SU-DHL-6 (cell line): ENCODE measurements at regions not wholly inside any gene's neighbourhood (a gene's known extent, or its start where the extent isn't known, plus 50 kb on each side); places are given as distances from the start of the nearest gene placed in this dataset.

Experiments
- CTCF ChIP-seq: fragments of 200-600 bp; sonication (generic); IDR thresholded peaks from one replicate; pipeline ENCODE4 v1.5.1; 2017; ENCODE audit warnings: antibody characterized with exemption, mild to moderate bottlenecking, low read length, moderate library complexity; ENCODE audit not compliant: insufficient read depth, poor library complexity, severe bottlenecking
- EZH2phosphoT487 ChIP-seq: fragments of 200-600 bp; sonication (generic), shearing (Covaris generic); conservative IDR thresholded peaks from 2 replicates; pipeline ENCODE4 v1.6.1; 2018; ENCODE audit warnings: mild to moderate bottlenecking, antibody characterized with exemption, low read length, moderate library complexity, mixed read lengths

- TF ChIP-seq CTCF (no peak), EZH2phosphoT487 (no peak)
These were observed 1941.4 kb upstream of the NUDT12 start for GRCh38 chr5:105503950-105504349.
